Peyer's patch (tissue), 4 donors: ENCODE measurements at regions not wholly inside any gene's neighbourhood (a gene's known extent, or its start where the extent isn't known, plus 50 kb on each side); places are given as distances from the start of the nearest gene placed in this dataset.

ENCODE experiments used
- DNase-seq, 3 donors: peaks; one replicate each; pipeline ENCODE4 v3.0.0-alpha.2; 2017 to 2019
- H3K27ac ChIP-seq, 4 donors: fragments of 200-600 bp; sonication (generic); one replicate each; pipeline ENCODE4 v1.5.1; 2016 to 2019
- H3K27me3 ChIP-seq, 2 donors: fragments of 200-600 bp; sonication (generic); one replicate each; pipeline ENCODE4 v1.5.1; 2019
- H3K36me3 ChIP-seq, 3 donors: fragments of 200-600 bp; sonication (generic); one replicate each; pipeline ENCODE4 v1.5.1; 2016 to 2019
- H3K4me1 ChIP-seq, 4 donors: fragments of 200-600 bp; sonication (generic); one replicate each; pipeline ENCODE4 v1.5.1; 2016 to 2019
- H3K4me3 ChIP-seq, 4 donors: fragments of 200-600 bp; sonication (generic); 1 replicate in 3 of 4; 2 replicates in 1 of 4; pipeline ENCODE4 v1.5.1; 2016 to 2019; ENCODE audit warnings: mild to moderate bottlenecking in 1 of 4
- H3K9me3 ChIP-seq, 4 donors: fragments of 200-600 bp; sonication (generic); one replicate each; pipeline ENCODE4 v1.5.1; 2016 to 2019; ENCODE audit warnings: mild to moderate bottlenecking in 1 of 4
- CTCF ChIP-seq, 6 experiments: fragments of 450-650 bp in 4 of 6; fragments of 200-600 bp in 2 of 6; sonication (generic) in 1 of 6; IDR thresholded peaks; one replicate each; pipeline ENCODE4 v1.5.1; 2017 to 2019; ENCODE audit warnings: antibody characterized with exemption in 6 of 6, mild to moderate bottlenecking in 3 of 6, moderate library complexity in 1 of 6
- POLR2A ChIP-seq, 2 donors: fragments of 450-650 bp; IDR thresholded peaks; one replicate each; pipeline ENCODE4 v1.5.1; 2017; ENCODE audit warnings: antibody characterized with exemption in 2 of 2, mild to moderate bottlenecking in 2 of 2, moderate library complexity in 2 of 2

- H3K9me3 ChIP-seq = no peaks in the 10 kb centered on the region
- H3K4me1 ChIP-seq = no peaks in the 10 kb centered on the region
- no peaks in the 10 kb centered on the region for H3K36me3 ChIP-seq
- H3K27me3 ChIP-seq = no peaks in the 10 kb centered on the region
- H3K27ac ChIP-seq = no peak overlapping the region
- no peak for DNase-seq
- TF ChIP-seq POLR2A (IDR thresholded peaks at IDR 0.05) (no peak), CTCF (IDR thresholded peaks at IDR 0.05) (no peak)
- H3K4me3 ChIP-seq = no peak overlapping the region
Measured at GRCh38 chr4:138308356-138308755, 66.2 kb upstream of the SLC7A11 start.

- H3K36me3 ChIP-seq = no peaks in the 10 kb centered on the region
- TF ChIP-seq POLR2A (IDR thresholded peaks at IDR 0.05) = no peak
- TF ChIP-seq CTCF (IDR thresholded peaks at IDR 0.05) = no peak
- DNase-seq = no peak
Measured at GRCh38 chr4:138307319-138307718, 65.2 kb upstream of the SLC7A11 start.

GRCh38 chr4:138305050-138305449, 62.9 kb upstream of the SLC7A11 start:
- DNase-seq = no peak
- Histone ChIP-seq H3K4me3 (no peak overlapping the region), H3K27ac (no peak overlapping the region), H3K4me1 (no peaks in the 10 kb centered on the region), H3K9me3 (no peaks in the 10 kb centered on the region), H3K36me3 (no peaks in the 10 kb centered on the region), H3K27me3 (no peaks in the 10 kb centered on the region)
- TF ChIP-seq POLR2A (IDR thresholded peaks at IDR 0.05) = no peak
- TF ChIP-seq CTCF (IDR thresholded peaks at IDR 0.05) = no peak

More at GRCh38 chr4:138307319-138307718, 65.2 kb upstream of the SLC7A11 start:
- Histone ChIP-seq H3K4me3 (no peak overlapping the region), H3K9me3 (no peaks in the 10 kb centered on the region), H3K4me1 (no peaks in the 10 kb centered on the region), H3K27ac (no peak overlapping the region), H3K27me3 (no peaks in the 10 kb centered on the region)

- Histone ChIP-seq H3K4me3 (no peak overlapping the region), H3K36me3 (no peaks in the 10 kb centered on the region), H3K27me3 (no peaks in the 10 kb centered on the region), H3K4me1 (no peaks in the 10 kb centered on the region), H3K9me3 (no peaks in the 10 kb centered on the region), H3K27ac (no peak overlapping the region)
- TF ChIP-seq CTCF (IDR thresholded peaks at IDR 0.05) (no peak), POLR2A (IDR thresholded peaks at IDR 0.05) (no peak)
- DNase-seq = no peak
Measured at GRCh38 chr4:138301536-138301935, 59.4 kb upstream of the SLC7A11 start.

GRCh38 chr4:138300616-138301015, 58.5 kb upstream of the SLC7A11 start:
- H3K9me3 ChIP-seq = no peaks in the 10 kb centered on the region
- H3K4me3 ChIP-seq = no peak overlapping the region
- H3K36me3 ChIP-seq = no peaks in the 10 kb centered on the region
- H3K27ac ChIP-seq = no peak overlapping the region
- no peak for DNase-seq
- no peaks in the 10 kb centered on the region for H3K27me3 ChIP-seq
- no peaks in the 10 kb centered on the region for H3K4me1 ChIP-seq
- TF ChIP-seq CTCF (IDR thresholded peaks at IDR 0.05) = no peak

GRCh38 chr4:138299881-138300280, 57.7 kb upstream of the SLC7A11 start:
- Histone ChIP-seq H3K4me1 (no peaks in the 10 kb centered on the region), H3K36me3 (no peaks in the 10 kb centered on the region), H3K4me3 (no peak overlapping the region), H3K27ac (no peak overlapping the region), H3K9me3 (no peaks in the 10 kb centered on the region), H3K27me3 (no peaks in the 10 kb centered on the region)
- TF ChIP-seq POLR2A (IDR thresholded peaks at IDR 0.05) (no peak), CTCF (IDR thresholded peaks at IDR 0.05) (no peak)
- no peak for DNase-seq
